ENCODE measurements at regions not wholly inside any gene's neighbourhood (a gene's known extent, or its start where the extent isn't known, plus 50 kb on each side); places are given as distances from the start of the nearest gene placed in this dataset.
A peak's percentile ranks its signal among the peaks of the same experiment; 100 is the strongest.

- 64 to 66% methylated on average over 3 of the region's 3 CpGs for WGBS, 2 donors
- Histone ChIP-seq H3K27me3 (ENCODE audit: control insufficient read depth in 1 of 2, insufficient read depth in 2 of 2, low read length in 2 of 2) (no peaks in the 10 kb centered on the region), H3K9me3 (ENCODE audit: control insufficient read depth in 2 of 2, insufficient read depth in 1 of 2, low read depth in 1 of 2, low read length in 1 of 2) (no peaks in the 10 kb centered on the region), H3K27ac (ENCODE audit: low read depth in 2 of 2, low read length in 1 of 2) (no peak overlapping the region), H3K36me3 (ENCODE audit: control insufficient read depth in 2 of 2, insufficient read depth in 2 of 2, low read length in 1 of 2) (no peaks in the 10 kb centered on the region), H3K4me3 (ENCODE audit: low read depth in 1 of 2, low read length in 2 of 2) (no peak overlapping the region), H3K4me1 (ENCODE audit: control insufficient read depth in 2 of 2, insufficient read depth in 2 of 2, low read length in 1 of 2) (no peaks in the 10 kb centered on the region)
Measured at GRCh38 chr18:43868497-43868995, 591.3 kb upstream of the SYT4 start.

DNA sequence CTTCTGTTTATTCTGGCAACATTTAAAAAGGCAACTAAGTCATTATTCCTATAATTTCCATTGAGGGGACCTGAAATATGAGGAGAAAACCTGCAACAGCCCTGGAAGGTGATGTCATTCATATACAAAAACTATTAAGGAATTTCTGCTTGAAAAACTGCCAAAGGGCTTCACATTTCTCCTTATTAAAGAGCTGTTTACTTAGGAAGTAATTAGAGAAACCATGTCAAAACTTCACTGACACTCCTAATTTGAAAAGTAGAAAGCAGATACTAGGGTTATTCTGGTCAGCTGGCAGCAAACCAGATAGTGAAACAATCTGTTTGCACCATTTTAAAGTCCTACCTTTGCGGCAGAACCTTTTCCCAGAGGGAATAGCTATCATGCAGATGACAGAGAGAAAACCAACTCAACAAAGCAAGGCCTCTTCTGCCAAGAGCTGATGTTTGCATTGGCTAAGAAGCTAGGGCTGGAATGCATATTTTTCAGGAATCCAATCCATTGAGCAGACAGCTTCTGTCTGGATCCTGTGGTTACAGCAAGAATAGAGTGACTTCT, 592.2 kb upstream of the SYT4 start:
- WGBS, 2 donors = 14 to 48% methylated on average over 1 of the region's 1 CpG
- H3K27me3 ChIP-seq (ENCODE audit: control insufficient read depth in 1 of 2, insufficient read depth in 2 of 2, low read length in 2 of 2) = no peaks in the 10 kb centered on the region
- no peaks in the 10 kb centered on the region for H3K36me3 ChIP-seq (ENCODE audit: control insufficient read depth in 2 of 2, insufficient read depth in 2 of 2, low read length in 1 of 2)
- H3K9me3 ChIP-seq (ENCODE audit: control insufficient read depth in 2 of 2, insufficient read depth in 1 of 2, low read depth in 1 of 2, low read length in 1 of 2) = no peaks in the 10 kb centered on the region
- H3K4me3 ChIP-seq (ENCODE audit: low read depth in 1 of 2, low read length in 2 of 2) = no peak overlapping the region
- H3K4me1 ChIP-seq (ENCODE audit: control insufficient read depth in 2 of 2, insufficient read depth in 2 of 2, low read length in 1 of 2) = no peaks in the 10 kb centered on the region
- no peak overlapping the region for H3K27ac ChIP-seq (ENCODE audit: low read depth in 2 of 2, low read length in 1 of 2)

- WGBS, 2 donors = 80 to 83% methylated on average over 1 of the region's 1 CpG
Measured at GRCh38 chr18:43870626-43871025, 593.3 kb upstream of the SYT4 start.

DNA sequence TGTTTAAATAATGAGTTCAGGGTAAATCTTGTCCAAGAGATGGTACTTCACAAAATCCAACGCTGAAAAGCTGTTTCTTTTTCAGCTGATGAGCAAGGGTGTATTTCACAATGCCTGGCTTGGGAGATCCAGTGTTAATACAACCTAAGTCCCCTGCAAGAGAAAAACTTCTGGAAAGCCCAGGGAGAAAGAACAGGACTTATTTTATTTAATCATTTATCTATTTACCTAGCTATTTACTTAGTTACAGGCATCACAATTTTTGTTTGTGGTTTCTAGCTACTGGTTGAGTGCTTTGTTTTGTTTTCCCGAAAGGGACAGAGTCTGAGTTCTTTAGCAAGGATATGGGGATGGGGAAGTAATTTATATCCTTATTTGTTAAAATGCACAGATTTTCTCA, 598.2 kb upstream of the SYT4 start:
- H3K4me1 ChIP-seq (ENCODE audit: control insufficient read depth in 2 of 2, insufficient read depth in 2 of 2, low read length in 1 of 2) = no peaks in the 10 kb centered on the region
- H3K4me3 ChIP-seq (ENCODE audit: low read depth in 1 of 2, low read length in 2 of 2) = no peak overlapping the region
- H3K27ac ChIP-seq (ENCODE audit: low read depth in 2 of 2, low read length in 1 of 2) = no peak overlapping the region
- WGBS, 2 donors = 60 to 63% methylated on average over 2 of the region's 2 CpGs
- H3K27me3 ChIP-seq (ENCODE audit: control insufficient read depth in 1 of 2, insufficient read depth in 2 of 2, low read length in 2 of 2) = no peaks in the 10 kb centered on the region
- H3K9me3 ChIP-seq (ENCODE audit: control insufficient read depth in 2 of 2, insufficient read depth in 1 of 2, low read depth in 1 of 2, low read length in 1 of 2) = no peaks in the 10 kb centered on the region
- no peaks in the 10 kb centered on the region for H3K36me3 ChIP-seq (ENCODE audit: control insufficient read depth in 2 of 2, insufficient read depth in 2 of 2, low read length in 1 of 2)

More at GRCh38 chr18:43870626-43871025, 593.3 kb upstream of the SYT4 start:
- Histone ChIP-seq H3K4me1 (ENCODE audit: control insufficient read depth in 2 of 2, insufficient read depth in 2 of 2, low read length in 1 of 2) (no peaks in the 10 kb centered on the region), H3K36me3 (ENCODE audit: control insufficient read depth in 2 of 2, insufficient read depth in 2 of 2, low read length in 1 of 2) (no peaks in the 10 kb centered on the region), H3K9me3 (ENCODE audit: control insufficient read depth in 2 of 2, insufficient read depth in 1 of 2, low read depth in 1 of 2, low read length in 1 of 2) (no peaks in the 10 kb centered on the region), H3K4me3 (ENCODE audit: low read depth in 1 of 2, low read length in 2 of 2) (no peak overlapping the region), H3K27me3 (ENCODE audit: control insufficient read depth in 1 of 2, insufficient read depth in 2 of 2, low read length in 2 of 2) (no peaks in the 10 kb centered on the region), H3K27ac (ENCODE audit: low read depth in 2 of 2, low read length in 1 of 2) (no peak overlapping the region)

GRCh38 chr18:43876286-43876685, 599.0 kb upstream of the SYT4 start:
- Histone ChIP-seq H3K4me1 (ENCODE audit: control insufficient read depth in 2 of 2, insufficient read depth in 2 of 2, low read length in 1 of 2) (no peaks in the 10 kb centered on the region), H3K27ac (ENCODE audit: low read depth in 2 of 2, low read length in 1 of 2) (peak overlapping the region in 1 of 2 donors; percentile 31), H3K36me3 (ENCODE audit: control insufficient read depth in 2 of 2, insufficient read depth in 2 of 2, low read length in 1 of 2) (no peaks in the 10 kb centered on the region), H3K27me3 (ENCODE audit: control insufficient read depth in 1 of 2, insufficient read depth in 2 of 2, low read length in 2 of 2) (no peaks in the 10 kb centered on the region), H3K4me3 (ENCODE audit: low read depth in 1 of 2, low read length in 2 of 2) (no peak overlapping the region), H3K9me3 (ENCODE audit: control insufficient read depth in 2 of 2, insufficient read depth in 1 of 2, low read depth in 1 of 2, low read length in 1 of 2) (no peaks in the 10 kb centered on the region)
- WGBS, 2 donors = 64 to 66% methylated on average over 4 of the region's 4 CpGs

GRCh38 chr18:43876748-43877147, 599.5 kb upstream of the SYT4 start:
- Histone ChIP-seq H3K4me3 (ENCODE audit: low read depth in 1 of 2, low read length in 2 of 2) (no peak overlapping the region), H3K27me3 (ENCODE audit: control insufficient read depth in 1 of 2, insufficient read depth in 2 of 2, low read length in 2 of 2) (no peaks in the 10 kb centered on the region), H3K9me3 (ENCODE audit: control insufficient read depth in 2 of 2, insufficient read depth in 1 of 2, low read depth in 1 of 2, low read length in 1 of 2) (no peaks in the 10 kb centered on the region), H3K27ac (ENCODE audit: low read depth in 2 of 2, low read length in 1 of 2) (no peak overlapping the region), H3K36me3 (ENCODE audit: control insufficient read depth in 2 of 2, insufficient read depth in 2 of 2, low read length in 1 of 2) (no peaks in the 10 kb centered on the region), H3K4me1 (ENCODE audit: control insufficient read depth in 2 of 2, insufficient read depth in 2 of 2, low read length in 1 of 2) (no peaks in the 10 kb centered on the region)
- 59 to 72% methylated on average over 4 of the region's 4 CpGs for WGBS, 2 donors

DNA sequence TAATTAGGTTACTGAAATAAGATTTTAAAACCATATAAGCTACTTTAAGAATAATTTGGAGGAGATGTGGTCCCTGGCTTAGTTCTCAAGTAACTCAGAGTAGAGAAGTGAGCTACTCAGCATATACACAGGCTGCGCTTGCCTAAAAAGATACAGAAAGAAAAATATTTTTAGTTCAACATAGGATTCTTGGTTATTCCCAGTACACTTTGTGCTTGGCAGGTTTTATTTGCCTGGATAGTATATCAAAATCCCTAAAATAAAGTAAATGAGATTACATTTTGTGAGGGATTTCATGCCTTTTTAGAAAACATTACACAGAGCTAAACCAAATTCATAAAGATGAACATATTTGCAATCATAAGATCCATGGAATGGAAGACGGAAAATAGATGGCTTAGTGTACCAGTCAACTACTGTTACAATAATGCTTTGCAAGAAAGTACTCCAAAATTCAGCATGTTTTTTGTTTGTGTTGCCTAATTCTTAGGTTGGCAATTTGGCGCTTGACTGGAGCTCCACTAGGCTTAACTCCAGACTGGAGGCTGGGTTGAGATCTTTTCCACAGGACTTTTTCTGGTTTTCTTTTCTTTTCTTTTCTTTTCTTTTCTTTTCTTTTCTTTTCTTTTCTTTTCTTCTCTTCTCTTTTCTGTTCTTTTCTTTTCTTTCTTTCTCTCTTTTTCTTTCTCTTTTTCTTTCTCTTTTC, 600.5 kb upstream of the SYT4 start:
- 95 to 98% methylated on average over 3 of the region's 3 CpGs for WGBS, 2 donors
- no peaks in the 10 kb centered on the region for H3K9me3 ChIP-seq (ENCODE audit: control insufficient read depth in 2 of 2, insufficient read depth in 1 of 2, low read depth in 1 of 2, low read length in 1 of 2)
- H3K27ac ChIP-seq (ENCODE audit: low read depth in 2 of 2, low read length in 1 of 2) = no peak overlapping the region
- H3K4me1 ChIP-seq (ENCODE audit: control insufficient read depth in 2 of 2, insufficient read depth in 2 of 2, low read length in 1 of 2) = no peaks in the 10 kb centered on the region
- no peaks in the 10 kb centered on the region for H3K36me3 ChIP-seq (ENCODE audit: control insufficient read depth in 2 of 2, insufficient read depth in 2 of 2, low read length in 1 of 2)
- H3K4me3 ChIP-seq (ENCODE audit: low read depth in 1 of 2, low read length in 2 of 2) = no peak overlapping the region
- no peaks in the 10 kb centered on the region for H3K27me3 ChIP-seq (ENCODE audit: control insufficient read depth in 1 of 2, insufficient read depth in 2 of 2, low read length in 2 of 2)

GRCh38 chr18:43879415-43879814, 602.1 kb upstream of the SYT4 start:
- H3K27me3 ChIP-seq (ENCODE audit: control insufficient read depth in 1 of 2, insufficient read depth in 2 of 2, low read length in 2 of 2) = no peaks in the 10 kb centered on the region
- no peaks in the 10 kb centered on the region for H3K4me1 ChIP-seq (ENCODE audit: control insufficient read depth in 2 of 2, insufficient read depth in 2 of 2, low read length in 1 of 2)
- H3K36me3 ChIP-seq (ENCODE audit: control insufficient read depth in 2 of 2, insufficient read depth in 2 of 2, low read length in 1 of 2) = no peaks in the 10 kb centered on the region
- no peaks in the 10 kb centered on the region for H3K9me3 ChIP-seq (ENCODE audit: control insufficient read depth in 2 of 2, insufficient read depth in 1 of 2, low read depth in 1 of 2, low read length in 1 of 2)
- no peak overlapping the region for H3K27ac ChIP-seq (ENCODE audit: low read depth in 2 of 2, low read length in 1 of 2)
- no peak overlapping the region for H3K4me3 ChIP-seq (ENCODE audit: low read depth in 1 of 2, low read length in 2 of 2)
- 56 to 66% methylated on average over 3 of the region's 3 CpGs for WGBS, 2 donors

GRCh38 chr18:43882358-43883055, 605.2 kb upstream of the SYT4 start:
- no peaks in the 10 kb centered on the region for H3K36me3 ChIP-seq (ENCODE audit: control insufficient read depth in 2 of 2, insufficient read depth in 2 of 2, low read length in 1 of 2)
- H3K4me3 ChIP-seq (ENCODE audit: low read depth in 1 of 2, low read length in 2 of 2) = no peak overlapping the region
- H3K9me3 ChIP-seq (ENCODE audit: control insufficient read depth in 2 of 2, insufficient read depth in 1 of 2, low read depth in 1 of 2, low read length in 1 of 2) = no peaks in the 10 kb centered on the region
- no peaks in the 10 kb centered on the region for H3K27me3 ChIP-seq (ENCODE audit: control insufficient read depth in 1 of 2, insufficient read depth in 2 of 2, low read length in 2 of 2)
- no peaks in the 10 kb centered on the region for H3K4me1 ChIP-seq (ENCODE audit: control insufficient read depth in 2 of 2, insufficient read depth in 2 of 2, low read length in 1 of 2)
- WGBS, 2 donors = 54 to 66% methylated on average over 7 of the region's 7 CpGs
- H3K27ac ChIP-seq (ENCODE audit: low read depth in 2 of 2, low read length in 1 of 2) = no peak overlapping the region
